ENCODE measurements at regions not wholly inside any gene's neighbourhood (a gene's known extent, or its start where the extent isn't known, plus 50 kb on each side); places are given as distances from the start of the nearest gene placed in this dataset.
"Not testable (repeated sequence)": the region's sequence is repeated elsewhere in the genome, so short reads cannot be mapped to it uniquely, and the experiment has no call there.

DNA sequence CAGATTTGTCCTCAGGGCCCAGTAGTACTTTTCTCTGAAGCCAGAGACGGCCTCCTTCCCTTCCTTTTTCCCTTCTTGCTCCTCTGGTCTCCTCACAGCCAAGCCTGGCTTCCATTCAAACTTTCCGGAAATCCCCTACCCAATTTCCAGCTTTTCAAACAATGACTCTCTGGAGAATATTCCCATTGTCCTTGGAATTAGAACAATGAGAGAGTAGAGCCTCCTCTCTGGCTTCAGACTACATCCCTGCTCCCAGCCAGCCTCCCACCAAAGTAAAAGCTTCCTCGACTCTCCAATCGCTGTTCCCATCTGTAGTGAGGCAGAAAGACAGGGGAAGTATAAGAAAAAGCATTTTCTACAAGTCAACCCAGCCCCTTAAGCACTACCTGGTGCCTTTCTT, 77.7 kb upstream of the SOX13 start:
- intact Hi-C loops (cut with DNase I): loop anchor here (5.0 kb wide), 1 partner anchor 47 kb away; no protein-coding TSS in a partner anchor
- DNase-seq (ENCODE audit: low spot score): no peak

DNA sequence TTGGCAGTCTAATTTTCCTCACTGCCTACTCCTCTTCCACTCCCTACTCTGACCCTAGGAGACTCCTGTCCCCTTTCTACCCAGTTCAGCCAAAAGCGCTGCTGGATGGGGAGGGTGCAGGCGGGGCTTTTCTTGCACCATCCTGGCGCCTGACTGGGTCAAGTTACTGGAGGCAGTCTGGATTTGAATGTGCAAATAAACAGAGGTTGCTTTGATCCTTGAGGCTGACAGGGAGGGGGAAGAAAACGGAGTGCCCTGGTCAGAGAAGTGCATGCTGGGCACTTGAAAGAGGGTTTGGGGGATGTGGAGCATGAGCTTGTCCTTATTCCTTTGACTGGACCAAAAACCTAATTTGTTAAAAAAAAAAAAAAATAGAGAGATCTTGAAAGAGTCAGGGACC, 76.8 kb upstream of the SOX13 start:
- no peak for DNase-seq (ENCODE audit: low spot score)
- intact Hi-C loops (cut with DNase I): loop anchor here (5.0 kb wide), 1 partner anchor 46 kb away; no protein-coding TSS in a partner anchor

DNA sequence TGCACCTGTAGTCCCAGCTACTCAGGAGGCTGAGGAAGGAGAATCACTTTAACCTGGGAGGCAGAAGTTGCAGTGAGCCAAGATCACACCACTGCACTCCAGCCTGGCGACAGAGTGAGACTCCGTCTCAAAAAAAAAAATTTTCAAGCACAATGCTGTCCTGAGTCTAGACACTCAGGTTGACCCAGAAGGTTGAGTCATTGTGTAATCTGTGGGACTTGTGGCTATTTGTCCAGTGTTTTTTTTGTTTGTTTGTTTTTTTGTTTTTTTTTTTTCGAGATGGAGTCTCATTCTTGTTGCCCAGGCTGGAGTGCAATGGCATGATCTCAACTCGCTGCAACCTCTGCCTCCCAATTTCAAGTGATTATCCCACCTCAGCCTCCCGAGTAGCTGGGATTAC, 74.3 kb upstream of the SOX13 start:
- intact Hi-C loops (cut with DNase I): loop anchor here (5.0 kb wide), 1 partner anchor 44 kb away; no protein-coding TSS in a partner anchor
- not testable (repeated sequence) for DNase-seq (ENCODE audit: low spot score)

GRCh38 chr1:203999618-204000017, 73.3 kb upstream of the SOX13 start:
- no peak for DNase-seq (ENCODE audit: low spot score)
- intact Hi-C loops (cut with DNase I): loop anchor here (5.0 kb wide), 1 partner anchor 43 kb away; no protein-coding TSS in a partner anchor

- intact Hi-C loops (cut with DNase I): no loop called here
- no peak for DNase-seq (ENCODE audit: low spot score)
Measured at GRCh38 chr1:204001166-204001901, 71.6 kb upstream of the SOX13 start.

- DNase-seq (ENCODE audit: low spot score): no peak
- intact Hi-C loops (cut with DNase I): no loop called here
Measured at GRCh38 chr1:204002614-204003013, 70.3 kb upstream of the SOX13 start.

GRCh38 chr1:204003536-204003935, 69.4 kb upstream of the SOX13 start:
- intact Hi-C loops (cut with DNase I): no loop called here
- DNase-seq (ENCODE audit: low spot score): no peak

- intact Hi-C loops (cut with DNase I): no loop called here
- no peak for DNase-seq (ENCODE audit: low spot score)
Measured at GRCh38 chr1:204011426-204011825, 61.5 kb upstream of the SOX13 start.

GRCh38 chr1:204013052-204013451, 59.9 kb upstream of the SOX13 start:
- intact Hi-C loops (cut with DNase I): no loop called here
- DNase-seq (ENCODE audit: low spot score): no peak

DNA sequence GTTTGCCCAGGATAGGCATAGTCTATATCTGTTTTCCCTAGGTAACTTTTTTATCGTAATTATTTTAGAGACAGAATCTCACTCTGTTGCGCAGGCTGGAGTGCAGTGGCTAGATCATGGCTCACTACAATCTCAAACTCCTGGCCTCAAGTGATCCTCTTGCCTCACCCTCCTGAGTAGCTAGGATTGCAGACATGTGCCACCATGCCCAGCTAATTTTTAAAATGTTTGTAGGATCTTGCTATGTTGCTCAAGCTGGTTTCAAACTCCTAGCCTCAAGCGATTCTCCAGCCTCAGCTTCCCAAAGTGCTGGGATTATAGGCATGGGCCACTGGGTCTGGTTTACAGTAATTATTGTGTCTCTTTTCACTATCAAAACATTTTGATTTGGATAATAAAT, 58.6 kb upstream of the SOX13 start:
- DNase-seq (ENCODE audit: low spot score): no peak
- intact Hi-C loops (cut with DNase I): no loop called here

- DNase-seq (ENCODE audit: low spot score); intact Hi-C loops (cut with DNase I): not testable (repeated sequence)
Measured at GRCh38 chr1:204014961-204015360, 58.0 kb upstream of the SOX13 start.

GRCh38 chr1:204017032-204017431, 55.9 kb upstream of the SOX13 start:
- intact Hi-C loops (cut with DNase I): no loop called here
- no peak for DNase-seq (ENCODE audit: low spot score)

DNA sequence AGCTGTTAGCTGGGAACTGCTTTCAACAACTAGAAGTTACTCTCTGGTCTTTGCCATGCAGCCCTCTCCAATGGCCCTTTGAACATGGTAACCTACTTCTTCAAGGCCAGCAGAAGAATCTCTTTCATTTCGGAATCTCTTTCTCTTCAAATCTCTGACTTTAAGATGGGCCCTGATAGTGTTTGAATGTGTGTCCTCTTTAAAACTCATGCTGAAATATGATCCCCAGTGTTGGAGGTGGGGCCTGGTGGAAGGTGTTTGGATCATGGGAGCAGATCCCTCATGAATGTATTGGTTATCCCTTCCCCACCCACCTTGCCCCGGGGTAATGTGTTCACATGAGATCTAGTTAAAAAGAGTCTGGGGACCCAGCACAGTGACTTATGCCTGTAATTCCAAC, 54.5 kb upstream of the SOX13 start:
- intact Hi-C loops (cut with DNase I): no loop called here

More for the DNA sequence above, 54.5 kb upstream of the SOX13 start:
- no peak for DNase-seq (ENCODE audit: low spot score)

Data from cardiac septum (tissue), 1 donor.